K562 (cell line): ENCODE measurements at regions not wholly inside any gene's neighbourhood (a gene's known extent, or its start where the extent isn't known, plus 50 kb on each side); places are given as distances from the start of the nearest gene placed in this dataset.

Experiments used
- ATAC-seq: fragments of 200-7000 bp; cut with Tn5 transposase; 3 replicates; pipeline ENCODE4 v1.9.1; 2020; ENCODE audit warnings: moderate library complexity
- BruUV-seq: library from RNA; stranded (reverse); fragments of 400-500 nt; replicated peaks from 2 replicates; lab custom pipeline; 2021; lab: Mats Ljungman, UMichigan
- CTCF ChIA-PET: fragments of 300-600 bp; formaldehyde crosslinking; extraction: SDS; loops from one replicate; lab custom pipeline; 2021; ENCODE audit warnings: low intra/inter-chr PET ratio; lab: Yijun Ruan, JAX
- POLR2A ChIA-PET: fragments of 300-600, 350-650 bp; sonication (Branson Sonifier 250); formaldehyde crosslinking; extraction: SDS; loops from one replicate; lab custom pipeline; 2021; ENCODE audit warnings: antibody characterized with exemption, inconsistent platforms; lab: Yijun Ruan, JAX
- DNase-seq, 4 experiments: peaks; one replicate each; pipeline versions ENCODE4 v3.0.0 to v3.0.0-alpha.2; 2011 to 2018; ENCODE audit warnings: low spot score in 3 of 4, mixed read lengths in 3 of 4; ENCODE audit errors: extremely low read depth in 1 of 4
- FAIRE-seq: peaks from 2 replicates; lab custom pipeline; 2011; peaks lifted over from hg19 to GRCh38; lab: Jason Lieb, UNC
- H2AFZ ChIP-seq: 2 replicates; pipeline ENCODE4 v1.6.0; 2011; ENCODE audit warnings: low read depth, low read length, control low read depth, inconsistent platforms
- H3K27ac ChIP-seq: fragments of 200-600 bp; 3 replicates; pipeline ENCODE4 v1.8.0; 2011; ENCODE audit warnings: low read depth, mild to moderate bottlenecking, control low read depth, inconsistent platforms, low read length, moderate library complexity, mixed read lengths; ENCODE audit errors: extremely low read depth
- H3K27me3 ChIP-seq, 2 experiments: fragments of 300-600 bp in 1 of 2; 2 replicates in 1 of 2; 3 replicates in 1 of 2; pipeline versions ENCODE4 v1.6.0 to v1.8.0; 2011; ENCODE audit warnings: inconsistent platforms in 2 of 2, low read length in 2 of 2, mild to moderate bottlenecking in 1 of 2, mixed read lengths in 1 of 2, moderate library complexity in 1 of 2; ENCODE audit not compliant: control insufficient read depth in 2 of 2, insufficient read depth in 2 of 2
- H3K36me3 ChIP-seq: fragments of 300-600 bp; 3 replicates; pipeline ENCODE4 v1.8.0; 2011; ENCODE audit warnings: mild to moderate bottlenecking, low read length, inconsistent platforms; ENCODE audit not compliant: control insufficient read depth, insufficient read depth
- H3K4me1 ChIP-seq, 2 experiments: fragments of 200-600 bp in 1 of 2; replicated peaks in 1 of 2; 2 replicates in 1 of 2; 3 replicates in 1 of 2; pipeline versions ENCODE4 v1.5.1 to v1.8.0; 2011; ENCODE audit warnings: inconsistent platforms in 2 of 2, low read length in 2 of 2, mild to moderate bottlenecking in 1 of 2, mixed read lengths in 1 of 2, moderate library complexity in 1 of 2; ENCODE audit not compliant: control insufficient read depth in 2 of 2, insufficient read depth in 2 of 2
- H3K4me2 ChIP-seq: 2 replicates; pipeline ENCODE4 v1.6.1; 2011; ENCODE audit warnings: low read length, control low read depth, inconsistent platforms, mixed read lengths; ENCODE audit not compliant: insufficient read depth
- H3K4me3 ChIP-seq: fragments of 200-600 bp; sonication (generic), shearing (Covaris generic); 2 replicates; pipeline ENCODE4 v1.5.1; 2016; ENCODE audit warnings: control low read depth, inconsistent platforms
- H3K79me2 ChIP-seq: fragments of 200-600 bp; 3 replicates; pipeline ENCODE4 v1.8.0; 2011; ENCODE audit warnings: low read length, inconsistent platforms; ENCODE audit not compliant: control insufficient read depth, insufficient read depth
- H3K9ac ChIP-seq, 2 experiments: 2 replicates each; pipeline versions ENCODE4 v1.6.0 to v1.6.1; 2011; ENCODE audit warnings: low read depth in 2 of 2, low read length in 2 of 2, control low read depth in 1 of 2, inconsistent platforms in 1 of 2, mild to moderate bottlenecking in 1 of 2, mixed read lengths in 1 of 2; ENCODE audit not compliant: insufficient read depth in 1 of 2
- H3K9me1 ChIP-seq: one replicate; pipeline ENCODE4 v1.6.0; 2011; ENCODE audit warnings: inconsistent platforms, mild to moderate bottlenecking, low read length, moderate library complexity; ENCODE audit not compliant: control insufficient read depth, insufficient read depth
- H3K9me3 ChIP-seq: replicated peaks from 2 replicates; pipeline ENCODE4 v1.5.1; 2011; ENCODE audit warnings: low read depth, low read length, inconsistent platforms; ENCODE audit not compliant: control insufficient read depth, insufficient read depth
- H4K20me1 ChIP-seq: replicated peaks from 2 replicates; pipeline ENCODE4 v1.6.1; 2011; ENCODE audit warnings: low read length, inconsistent platforms, mixed read lengths; ENCODE audit not compliant: control insufficient read depth, insufficient read depth
- BDP1 ChIP-seq: IDR thresholded peaks from 3 replicates; pipeline ENCODE4 v1.6.1; 2011; ENCODE audit not compliant: insufficient read length, insufficient read depth
- EGR1 ChIP-seq: fragments of 450-650 bp; conservative IDR thresholded peaks from 2 replicates; pipeline ENCODE4 v1.6.1; 2017; ENCODE audit warnings: mild to moderate bottlenecking
- HDGF ChIP-seq: fragments of 450-650 bp; IDR thresholded peaks from 2 replicates; pipeline ENCODE4 v1.6.1; 2016
- HOMEZ ChIP-seq: fragments of 250-450 bp; sonication (Bioruptor Pico); IDR thresholded peaks from 2 replicates; pipeline ENCODE4 v1.4.0; 2020; ENCODE audit warnings: mild to moderate bottlenecking, moderate library complexity
- RBM15 ChIP-seq: fragments of 200-400 bp; formaldehyde crosslinking; IDR thresholded peaks from 2 replicates; pipeline ENCODE4 v1.6.1; 2018; ENCODE audit warnings: mild to moderate bottlenecking, low read length, moderate library complexity; ENCODE audit not compliant: insufficient read depth
- ZNF311 ChIP-seq: fragments of 250-450 bp; sonication (Bioruptor Pico); IDR thresholded peaks from 2 replicates; pipeline ENCODE4 v1.4.0; 2020; ENCODE audit warnings: mild to moderate bottlenecking, moderate library complexity
- ZNF77 ChIP-seq: fragments of 250-450 bp; sonication (Bioruptor Pico); IDR thresholded peaks from 2 replicates; pipeline ENCODE4 v1.5.0; 2020
- WGBS: fragments of 100-300 bp; shearing (Covaris generic); methylation state at CpG from one replicate; pipeline ENCODE4 v1.1.6; 2016; ENCODE audit warnings: low coverage, mixed read lengths; ENCODE audit not compliant: insufficient coverage; ENCODE audit errors: missing lambda C conversion rate; 5-methylcytosine and 5-hydroxymethylcytosine counted together
- in situ Hi-C: fragments of 300-500 bp; cut with MboI; formaldehyde crosslinking; loops from 4 replicates; pipeline ENCODE4 v1.15.0; 2018; ENCODE audit warnings: inconsistent platforms, mixed read lengths
- intact Hi-C: fragments of 100-400 bp; cut with micrococcal nuclease; formaldehyde crosslinking; loops from 2 replicates; pipeline ENCODE4 v1.14.2; 2022
- TF ChIP-seq, protein P1 (sequence below): IDR thresholded peaks from 3 replicates; pipeline ENCODE4 v1.6.1; 2011; ENCODE audit warnings: borderline replicate concordance, mild to moderate bottlenecking, moderate library complexity; ENCODE audit not compliant: insufficient read length; ENCODE audit errors: extremely low read depth

DNA sequence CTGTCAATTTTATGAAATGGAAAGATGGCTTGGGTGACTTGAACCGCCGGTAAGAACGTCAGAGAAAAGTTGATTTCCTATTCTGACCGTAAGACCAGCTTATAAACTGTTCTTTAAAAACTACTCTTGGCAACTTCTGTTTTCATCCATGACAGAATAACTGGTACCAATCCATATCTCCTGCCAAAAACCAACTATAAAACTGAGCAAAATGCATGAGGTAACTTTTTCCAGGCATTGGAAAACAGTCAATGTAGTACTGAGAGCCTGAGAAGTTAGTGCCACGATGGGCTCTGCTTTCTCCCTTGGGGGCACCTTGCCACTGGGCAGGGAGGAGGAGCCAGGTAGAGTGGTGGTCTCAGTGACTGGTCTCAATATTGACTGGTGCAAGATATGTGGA is 615.2 kb upstream of the TBL1XR1 start:
- Histone ChIP-seq H3K27me3 (no peaks in the 10 kb centered on the region), H3K4me1 (no peaks in the 10 kb centered on the region), H2AFZ (no peak overlapping the region), H3K9me1 (no peaks in the 10 kb centered on the region), H3K79me2 (no peaks in the 10 kb centered on the region), H3K9ac (no peak overlapping the region), H4K20me1 (no peaks in the 10 kb centered on the region), H3K27ac (no peak overlapping the region), H3K4me2 (no peak overlapping the region), H3K36me3 (no peaks in the 10 kb centered on the region), H3K4me3 (no peak overlapping the region), H3K9me3 (no peaks in the 10 kb centered on the region)
- ATAC-seq (no peak), FAIRE-seq (no peak), DNase-seq (no peak)
- BruUV-seq, result no TSS peak
- ChIA-PET CTCF (no interaction called here), POLR2A (interaction anchor here (0.7 kb wide), 1 partner anchor 11 kb away, joined by 3 read pairs; no protein-coding TSS in a partner anchor)
- TF ChIP-seq ZNF77 (CRISPR knock-in tag), result no peak
- no peak for TF ChIP-seq ZNF311 (CRISPR knock-in tag)
- TF ChIP-seq EGR1, result no peak
- TF ChIP-seq, protein P1, sequence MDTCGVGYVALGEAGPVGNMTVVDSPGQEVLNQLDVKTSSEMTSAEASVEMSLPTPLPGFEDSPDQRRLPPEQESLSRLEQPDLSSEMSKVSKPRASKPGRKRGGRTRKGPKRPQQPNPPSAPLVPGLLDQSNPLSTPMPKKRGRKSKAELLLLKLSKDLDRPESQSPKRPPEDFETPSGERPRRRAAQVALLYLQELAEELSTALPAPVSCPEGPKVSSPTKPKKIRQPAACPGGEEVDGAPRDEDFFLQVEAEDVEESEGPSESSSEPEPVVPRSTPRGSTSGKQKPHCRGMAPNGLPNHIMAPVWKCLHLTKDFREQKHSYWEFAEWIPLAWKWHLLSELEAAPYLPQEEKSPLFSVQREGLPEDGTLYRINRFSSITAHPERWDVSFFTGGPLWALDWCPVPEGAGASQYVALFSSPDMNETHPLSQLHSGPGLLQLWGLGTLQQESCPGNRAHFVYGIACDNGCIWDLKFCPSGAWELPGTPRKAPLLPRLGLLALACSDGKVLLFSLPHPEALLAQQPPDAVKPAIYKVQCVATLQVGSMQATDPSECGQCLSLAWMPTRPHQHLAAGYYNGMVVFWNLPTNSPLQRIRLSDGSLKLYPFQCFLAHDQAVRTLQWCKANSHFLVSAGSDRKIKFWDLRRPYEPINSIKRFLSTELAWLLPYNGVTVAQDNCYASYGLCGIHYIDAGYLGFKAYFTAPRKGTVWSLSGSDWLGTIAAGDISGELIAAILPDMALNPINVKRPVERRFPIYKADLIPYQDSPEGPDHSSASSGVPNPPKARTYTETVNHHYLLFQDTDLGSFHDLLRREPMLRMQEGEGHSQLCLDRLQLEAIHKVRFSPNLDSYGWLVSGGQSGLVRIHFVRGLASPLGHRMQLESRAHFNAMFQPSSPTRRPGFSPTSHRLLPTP, result no peak
- no peak for TF ChIP-seq RBM15
- no peak for TF ChIP-seq BDP1
- no peak for TF ChIP-seq HOMEZ (CRISPR knock-in tag)
- TF ChIP-seq HDGF, result no peak
- WGBS, result 4% methylated on average over 5 of the region's 5 CpGs
- in situ Hi-C loops (no loop called here), intact Hi-C loops (no loop called here)
